NT2/D1 (cell line): ENCODE measurements at regions not wholly inside any gene's neighbourhood (a gene's known extent, or its start where the extent isn't known, plus 50 kb on each side); places are given as distances from the start of the nearest gene placed in this dataset.

Experiments
- SUZ12 ChIP-seq: IDR thresholded peaks from 2 replicates; pipeline ENCODE4 v1.6.1; 2011; ENCODE audit not compliant: insufficient read length, insufficient read depth; ENCODE audit errors: extremely low read depth
- YY1 ChIP-seq: IDR thresholded peaks from 2 replicates; pipeline ENCODE4 v1.6.1; 2011; ENCODE audit not compliant: insufficient read length, insufficient read depth
- ZNF274 ChIP-seq: IDR thresholded peaks from 2 replicates; pipeline ENCODE4 v1.6.1; 2011; ENCODE audit warnings: mild to moderate bottlenecking, low read depth, low read length

GRCh38 chr2:155151945-155152344, 453.4 kb downstream of the KCNJ3 start:
- no peak for TF ChIP-seq SUZ12
- no peak for TF ChIP-seq ZNF274
- no peak for TF ChIP-seq YY1
